ENCODE measurements at regions not wholly inside any gene's neighbourhood (a gene's known extent, or its start where the extent isn't known, plus 50 kb on each side); places are given as distances from the start of the nearest gene placed in this dataset.
"Not testable (repeated sequence)": the region's sequence is repeated elsewhere in the genome, so short reads cannot be mapped to it uniquely, and the experiment has no call there.

DNA sequence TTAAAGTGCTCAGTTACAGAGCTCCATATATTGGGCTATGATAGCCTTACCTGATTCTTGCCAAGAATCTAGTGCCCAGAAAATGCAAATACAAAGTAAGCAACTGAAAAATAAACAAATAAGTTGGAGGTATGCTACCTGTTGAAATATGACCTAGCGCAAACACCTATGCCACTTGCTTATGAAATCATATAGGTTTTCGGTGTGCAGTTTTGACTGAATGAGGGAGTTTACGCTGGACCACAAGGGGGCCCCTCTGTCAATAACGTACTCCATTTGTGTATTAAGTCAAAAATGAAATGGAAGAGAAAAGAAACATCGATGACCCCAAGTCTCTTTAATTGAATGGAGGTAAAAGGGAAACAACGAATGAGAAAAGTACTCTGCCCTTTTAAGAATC lies 84.9 kb upstream of the TRIM77 start:
- Histone ChIP-seq H3K27me3 (ENCODE audit: control insufficient read depth, insufficient read depth, low read length) (no peaks in the 10 kb centered on the region), H3K36me3 (ENCODE audit: control insufficient read depth, insufficient read depth, low read length) (no peaks in the 10 kb centered on the region), H3K4me3 (ENCODE audit: low read depth, low read length) (no peak overlapping the region)
- ChIA-PET CTCF (no interaction called here), POLR2A (no interaction called here)
- no peak for DNase-seq (ENCODE audit: low read depth)
- TF ChIP-seq, protein P1, sequence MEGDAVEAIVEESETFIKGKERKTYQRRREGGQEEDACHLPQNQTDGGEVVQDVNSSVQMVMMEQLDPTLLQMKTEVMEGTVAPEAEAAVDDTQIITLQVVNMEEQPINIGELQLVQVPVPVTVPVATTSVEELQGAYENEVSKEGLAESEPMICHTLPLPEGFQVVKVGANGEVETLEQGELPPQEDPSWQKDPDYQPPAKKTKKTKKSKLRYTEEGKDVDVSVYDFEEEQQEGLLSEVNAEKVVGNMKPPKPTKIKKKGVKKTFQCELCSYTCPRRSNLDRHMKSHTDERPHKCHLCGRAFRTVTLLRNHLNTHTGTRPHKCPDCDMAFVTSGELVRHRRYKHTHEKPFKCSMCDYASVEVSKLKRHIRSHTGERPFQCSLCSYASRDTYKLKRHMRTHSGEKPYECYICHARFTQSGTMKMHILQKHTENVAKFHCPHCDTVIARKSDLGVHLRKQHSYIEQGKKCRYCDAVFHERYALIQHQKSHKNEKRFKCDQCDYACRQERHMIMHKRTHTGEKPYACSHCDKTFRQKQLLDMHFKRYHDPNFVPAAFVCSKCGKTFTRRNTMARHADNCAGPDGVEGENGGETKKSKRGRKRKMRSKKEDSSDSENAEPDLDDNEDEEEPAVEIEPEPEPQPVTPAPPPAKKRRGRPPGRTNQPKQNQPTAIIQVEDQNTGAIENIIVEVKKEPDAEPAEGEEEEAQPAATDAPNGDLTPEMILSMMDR (IDR thresholded peaks at IDR 0.05; ENCODE audit: insufficient read depth, low read depth, low read length), result 0 out of 2 replicates have a peak, but pooled peaks have one; percentile 2

DNA sequence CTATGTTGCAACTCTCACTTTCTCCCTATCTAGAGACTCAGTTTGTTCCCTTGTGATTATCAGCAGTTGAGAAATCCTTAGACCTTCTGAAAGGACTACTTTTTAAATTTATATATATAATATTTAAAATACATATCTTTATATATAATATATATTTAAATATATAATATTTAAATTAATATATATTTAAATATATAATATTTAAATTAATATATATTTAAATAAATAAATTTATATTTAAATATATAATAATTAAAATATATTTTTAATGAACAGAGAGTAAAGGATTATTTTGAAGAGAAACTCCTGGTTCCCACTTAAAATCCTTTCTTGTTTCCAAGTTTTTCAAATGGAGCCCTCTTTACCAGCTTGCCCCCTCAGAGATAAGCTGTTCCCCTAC lies 83.7 kb upstream of the TRIM77 start:
- Histone ChIP-seq H3K27me3 (ENCODE audit: control insufficient read depth, insufficient read depth, low read length) (no peaks in the 10 kb centered on the region), H3K36me3 (ENCODE audit: control insufficient read depth, insufficient read depth, low read length) (no peaks in the 10 kb centered on the region), H3K4me3 (ENCODE audit: low read depth, low read length) (no peak overlapping the region)
- POLR2A ChIA-PET, result no interaction called here
- TF ChIP-seq, protein P1 (IDR thresholded peaks at IDR 0.05; ENCODE audit: insufficient read depth, low read depth, low read length), result no peak
- CTCF ChIA-PET, result no interaction called here
- no peak for DNase-seq (ENCODE audit: low read depth)

DNA sequence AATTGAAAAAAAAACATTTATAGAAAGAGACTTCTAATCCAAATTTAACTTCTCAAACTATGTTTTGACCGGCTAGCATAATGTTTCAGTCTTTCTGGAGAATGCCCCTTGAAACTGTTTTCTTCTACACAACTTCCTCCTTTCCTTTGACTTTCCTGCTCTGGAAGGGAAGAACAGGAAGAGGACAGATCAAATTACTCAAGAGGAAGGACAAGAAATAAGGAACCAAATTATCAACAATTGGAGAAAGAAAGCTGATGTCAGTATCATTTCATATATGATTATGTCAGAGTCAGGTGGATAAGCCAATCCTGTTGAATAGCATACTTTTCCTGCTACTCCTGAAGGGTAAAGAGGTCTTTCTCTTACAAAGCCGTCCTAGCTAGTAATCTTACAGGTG lies 83.2 kb upstream of the TRIM77 start:
- CTCF ChIA-PET; POLR2A ChIA-PET; DNase-seq (ENCODE audit: low read depth); H3K4me3 ChIP-seq (ENCODE audit: low read depth, low read length); H3K36me3 ChIP-seq (ENCODE audit: control insufficient read depth, insufficient read depth, low read length); H3K27me3 ChIP-seq (ENCODE audit: control insufficient read depth, insufficient read depth, low read length): not testable (repeated sequence)

DNA sequence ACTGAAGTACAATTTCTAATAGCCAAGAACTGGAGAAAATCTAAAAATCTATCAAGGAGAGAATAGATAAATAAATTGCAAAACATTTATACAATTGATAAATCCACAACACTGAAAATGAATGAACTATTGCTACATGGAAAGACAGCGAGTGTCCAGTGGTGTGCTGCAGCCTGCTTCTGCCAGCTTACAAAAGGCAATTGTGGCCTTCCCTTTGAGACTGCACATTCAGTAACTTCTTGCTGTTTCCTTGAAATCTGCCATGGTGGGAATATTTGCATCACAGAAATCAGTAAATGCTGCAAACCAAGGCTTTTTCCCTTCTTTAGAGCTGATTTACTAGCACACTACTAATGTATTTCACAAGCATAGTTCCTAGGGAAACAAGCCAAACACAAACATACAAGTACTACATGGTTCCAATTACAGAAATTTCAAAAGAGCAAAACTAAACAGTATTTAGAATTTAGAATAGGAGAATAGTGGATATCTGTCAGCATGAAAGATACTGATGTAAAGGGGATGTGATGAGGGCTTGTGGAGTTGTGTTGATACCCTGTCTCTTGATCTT lies 76.9 kb upstream of the TRIM77 start:
- CTCF ChIA-PET, result no interaction called here
- TF ChIP-seq, protein P1 (IDR thresholded peaks at IDR 0.05; ENCODE audit: insufficient read depth, low read depth, low read length), result no peak
- Histone ChIP-seq H3K36me3 (ENCODE audit: control insufficient read depth, insufficient read depth, low read length) (no peaks in the 10 kb centered on the region), H3K27me3 (ENCODE audit: control insufficient read depth, insufficient read depth, low read length) (no peaks in the 10 kb centered on the region), H3K4me3 (ENCODE audit: low read depth, low read length) (no peak overlapping the region)
- POLR2A ChIA-PET, result no interaction called here
- DNase-seq (ENCODE audit: low read depth), result no peak

DNA sequence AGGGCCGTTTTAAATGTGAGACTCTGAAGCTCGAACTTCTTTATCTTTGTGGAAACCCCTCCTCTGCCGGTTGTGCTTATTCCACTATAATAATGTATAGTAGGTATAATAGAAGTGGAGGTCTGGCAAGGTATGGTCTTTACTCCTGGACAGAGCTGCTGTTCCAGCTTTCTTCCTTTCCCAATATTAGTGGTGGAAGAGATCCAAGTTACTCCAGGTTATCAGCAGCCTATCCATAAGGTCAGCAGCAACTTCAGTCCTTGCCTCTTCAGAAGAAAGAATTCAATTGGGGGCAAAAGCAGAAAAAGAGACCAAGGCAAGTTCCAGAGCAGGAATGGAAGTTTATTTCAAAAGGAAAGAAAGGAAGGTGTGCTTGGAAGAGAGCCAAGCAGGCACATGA lies 69.3 kb upstream of the TRIM77 start:
- CTCF ChIA-PET; POLR2A ChIA-PET; DNase-seq (ENCODE audit: low read depth); H3K36me3 ChIP-seq (ENCODE audit: control insufficient read depth, insufficient read depth, low read length); H3K4me3 ChIP-seq (ENCODE audit: low read depth, low read length); H3K27me3 ChIP-seq (ENCODE audit: control insufficient read depth, insufficient read depth, low read length): not testable (repeated sequence)

DNA sequence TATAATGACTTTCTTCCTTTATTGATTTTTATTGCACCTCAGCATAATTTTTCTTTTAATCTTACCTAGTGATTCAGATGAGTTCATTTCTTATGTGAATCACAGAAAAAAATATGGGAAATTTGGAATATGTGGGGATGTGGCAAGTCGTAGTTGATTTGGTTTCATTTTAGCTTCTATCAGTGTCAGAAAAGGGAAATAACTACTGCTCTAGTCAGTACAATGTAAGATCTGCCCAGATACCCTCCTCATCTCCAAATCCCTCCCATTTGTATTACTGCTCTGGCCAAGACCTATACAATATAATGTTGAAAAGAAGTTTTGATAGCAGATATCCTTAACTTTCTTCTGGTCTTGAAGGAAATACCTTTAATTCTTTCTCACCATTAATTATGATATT lies 61.9 kb upstream of the TRIM77 start:
- DNase-seq (ENCODE audit: low read depth); H3K27me3 ChIP-seq (ENCODE audit: control insufficient read depth, insufficient read depth, low read length); POLR2A ChIA-PET; CTCF ChIA-PET; H3K36me3 ChIP-seq (ENCODE audit: control insufficient read depth, insufficient read depth, low read length); H3K4me3 ChIP-seq (ENCODE audit: low read depth, low read length): not testable (repeated sequence)

DNA sequence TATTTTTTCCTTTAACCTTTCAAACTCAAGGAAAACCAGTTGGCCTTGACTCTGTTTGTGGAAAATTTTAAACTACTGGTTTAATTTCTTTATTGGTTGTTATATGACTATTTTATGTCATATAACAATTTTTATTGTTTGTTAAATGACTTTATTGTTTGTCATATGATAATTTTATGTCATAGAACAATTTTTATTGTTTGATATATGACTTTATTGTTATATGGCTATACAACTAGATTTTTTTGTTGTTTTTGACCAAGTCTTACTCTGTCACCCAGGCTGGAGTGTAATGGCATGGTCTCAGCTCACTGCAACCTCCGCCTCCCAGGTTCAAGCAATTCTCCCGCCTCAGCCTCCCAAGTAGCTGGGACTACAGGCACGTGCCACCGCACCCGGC lies 61.1 kb upstream of the TRIM77 start:
- POLR2A ChIA-PET; DNase-seq (ENCODE audit: low read depth); H3K4me3 ChIP-seq (ENCODE audit: low read depth, low read length); CTCF ChIA-PET; H3K27me3 ChIP-seq (ENCODE audit: control insufficient read depth, insufficient read depth, low read length); H3K36me3 ChIP-seq (ENCODE audit: control insufficient read depth, insufficient read depth, low read length): not testable (repeated sequence)

DNA sequence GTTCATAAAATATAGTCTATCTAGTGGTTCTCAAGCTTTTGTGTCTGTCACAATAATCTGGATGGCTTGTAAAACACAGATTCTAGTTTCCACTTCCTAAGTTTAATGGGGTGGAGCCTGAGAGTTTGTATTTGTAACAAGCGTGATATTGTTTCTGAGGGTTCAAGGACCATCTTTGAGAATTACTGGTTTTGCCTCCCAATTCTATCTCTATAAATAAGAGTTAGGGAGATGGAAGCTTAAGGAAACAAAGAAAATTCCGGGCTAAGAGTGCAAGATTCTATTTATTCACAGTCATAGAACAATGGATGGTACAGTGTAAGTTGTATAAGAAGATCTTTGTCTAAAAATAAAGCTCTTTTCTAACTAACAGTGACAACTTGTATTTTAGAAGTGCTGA lies 55.4 kb upstream of the TRIM77 start:
- CTCF ChIA-PET; H3K36me3 ChIP-seq (ENCODE audit: control insufficient read depth, insufficient read depth, low read length); DNase-seq (ENCODE audit: low read depth); H3K27me3 ChIP-seq (ENCODE audit: control insufficient read depth, insufficient read depth, low read length); H3K4me3 ChIP-seq (ENCODE audit: low read depth, low read length); POLR2A ChIA-PET: not testable (repeated sequence)

DNA sequence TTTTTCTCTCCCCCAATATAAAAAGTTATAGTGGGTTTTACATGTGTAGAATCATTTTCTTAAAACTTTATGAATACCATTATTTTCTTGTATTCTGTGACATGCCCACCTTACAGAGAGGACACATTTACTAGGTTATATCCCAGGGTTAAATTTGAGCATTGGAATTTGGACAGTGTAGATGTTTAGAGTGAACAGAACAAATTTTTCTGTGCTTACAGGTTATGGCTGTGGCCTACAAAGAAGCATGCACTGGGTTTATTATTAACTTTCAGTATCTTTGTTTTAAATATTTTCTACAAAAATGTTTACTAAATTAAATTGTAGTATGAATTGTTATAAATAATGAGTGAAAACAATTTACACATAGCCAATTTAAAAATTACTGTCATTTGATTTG lies 51.3 kb upstream of the TRIM77 start:
- POLR2A ChIA-PET; CTCF ChIA-PET; H3K27me3 ChIP-seq (ENCODE audit: control insufficient read depth, insufficient read depth, low read length); H3K36me3 ChIP-seq (ENCODE audit: control insufficient read depth, insufficient read depth, low read length); DNase-seq (ENCODE audit: low read depth); H3K4me3 ChIP-seq (ENCODE audit: low read depth, low read length): not testable (repeated sequence)

DNA sequence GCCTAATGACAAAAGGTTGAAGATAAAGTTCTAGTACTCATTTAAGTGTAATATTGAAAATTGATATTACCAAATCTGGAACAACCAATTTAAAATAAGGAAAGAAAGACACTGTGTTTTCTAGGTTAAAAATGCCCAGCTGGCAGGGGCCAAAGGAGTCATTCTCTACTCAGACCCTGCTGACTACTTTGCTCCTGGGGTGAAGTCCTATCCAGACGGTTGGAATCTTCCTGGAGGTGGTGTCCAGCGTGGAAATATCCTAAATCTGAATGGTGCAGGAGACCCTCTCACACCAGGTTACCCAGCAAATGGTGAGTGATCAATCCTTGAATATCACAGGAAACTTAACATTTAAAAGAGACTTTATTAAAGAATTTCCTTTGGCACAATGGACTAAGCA lies 50.7 kb upstream of the TRIM77 start:
- CTCF ChIA-PET; H3K4me3 ChIP-seq (ENCODE audit: low read depth, low read length); H3K36me3 ChIP-seq (ENCODE audit: control insufficient read depth, insufficient read depth, low read length); H3K27me3 ChIP-seq (ENCODE audit: control insufficient read depth, insufficient read depth, low read length); POLR2A ChIA-PET; DNase-seq (ENCODE audit: low read depth): not testable (repeated sequence)

All from BJ (cell line).